ENCODE measurements at regions not wholly inside any gene's neighbourhood (a gene's known extent, or its start where the extent isn't known, plus 50 kb on each side); places are given as distances from the start of the nearest gene placed in this dataset.

DNA sequence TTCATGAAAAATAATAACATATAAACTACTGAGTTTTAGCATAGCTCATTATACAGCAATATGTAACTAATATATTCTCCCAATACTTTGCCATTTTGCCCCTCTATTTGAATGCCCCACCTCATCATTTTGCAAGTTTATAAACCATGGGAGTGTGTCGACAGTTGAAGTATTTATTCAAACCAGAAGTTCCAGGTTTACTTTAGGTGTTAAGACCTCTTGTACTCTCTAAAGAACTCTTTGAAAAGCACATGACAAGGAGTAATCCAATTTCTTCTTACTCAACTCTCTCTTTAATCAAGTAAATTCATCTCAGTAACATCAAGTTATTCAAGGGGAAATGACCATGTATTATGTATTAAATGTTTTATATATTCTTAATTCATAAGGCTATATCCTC is 240.7 kb downstream of the COX18 start:
- Histone ChIP-seq H3K36me3 (no peaks in the 10 kb centered on the region), H3K27me3 (no peaks in the 10 kb centered on the region), H3K4me3 (no peak overlapping the region), H3K9me3 (peaks cover 0 to 14% (median 2%) of the 10 kb centered on the region in 4 donors), H3K4me1 (no peaks in the 10 kb centered on the region), H3K27ac (replicated peaks in 1 of 4) (no peak overlapping the region)
- WGBS = 85% methylated on average over 1 of the region's 1 CpG
- no peak for DNase-seq (ENCODE audit: extremely low spot score)
- TF ChIP-seq, protein P1, sequence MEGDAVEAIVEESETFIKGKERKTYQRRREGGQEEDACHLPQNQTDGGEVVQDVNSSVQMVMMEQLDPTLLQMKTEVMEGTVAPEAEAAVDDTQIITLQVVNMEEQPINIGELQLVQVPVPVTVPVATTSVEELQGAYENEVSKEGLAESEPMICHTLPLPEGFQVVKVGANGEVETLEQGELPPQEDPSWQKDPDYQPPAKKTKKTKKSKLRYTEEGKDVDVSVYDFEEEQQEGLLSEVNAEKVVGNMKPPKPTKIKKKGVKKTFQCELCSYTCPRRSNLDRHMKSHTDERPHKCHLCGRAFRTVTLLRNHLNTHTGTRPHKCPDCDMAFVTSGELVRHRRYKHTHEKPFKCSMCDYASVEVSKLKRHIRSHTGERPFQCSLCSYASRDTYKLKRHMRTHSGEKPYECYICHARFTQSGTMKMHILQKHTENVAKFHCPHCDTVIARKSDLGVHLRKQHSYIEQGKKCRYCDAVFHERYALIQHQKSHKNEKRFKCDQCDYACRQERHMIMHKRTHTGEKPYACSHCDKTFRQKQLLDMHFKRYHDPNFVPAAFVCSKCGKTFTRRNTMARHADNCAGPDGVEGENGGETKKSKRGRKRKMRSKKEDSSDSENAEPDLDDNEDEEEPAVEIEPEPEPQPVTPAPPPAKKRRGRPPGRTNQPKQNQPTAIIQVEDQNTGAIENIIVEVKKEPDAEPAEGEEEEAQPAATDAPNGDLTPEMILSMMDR (IDR thresholded peaks at IDR 0.05) = no peak
- no peak for TF ChIP-seq POLR2A (IDR thresholded peaks at IDR 0.05; ENCODE audit: low read depth)
- no peak for TF ChIP-seq POLR2AphosphoS5 (IDR thresholded peaks at IDR 0.05)
- TF ChIP-seq EP300 (IDR thresholded peaks at IDR 0.05) = no peak
- intact Hi-C loops (cut with DNase I) = no loop called here

DNA sequence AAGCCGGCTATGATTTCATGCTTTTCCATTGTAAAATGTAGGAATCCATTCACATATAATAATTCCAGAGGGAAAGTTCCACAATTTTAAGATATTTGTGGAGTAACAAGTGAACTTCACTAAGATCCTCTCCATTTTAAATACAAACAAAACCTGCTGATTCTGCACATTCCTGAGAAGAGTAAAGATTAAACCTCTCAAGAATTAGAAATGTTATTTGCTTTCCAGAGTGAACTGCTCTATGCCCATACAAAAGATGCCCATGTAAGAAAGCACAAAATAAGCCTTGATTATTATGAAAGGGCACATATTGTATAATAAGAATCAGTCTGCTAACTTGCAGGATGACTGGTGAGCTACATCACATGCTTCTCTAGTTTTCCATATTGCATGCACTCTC is 241.5 kb downstream of the COX18 start:
- intact Hi-C loops (cut with DNase I) = no loop called here
- Histone ChIP-seq H3K4me3 (no peak overlapping the region), H3K27me3 (no peaks in the 10 kb centered on the region), H3K9me3 (peaks cover 0 to 9% (median 2%) of the 10 kb centered on the region in 4 donors), H3K36me3 (no peaks in the 10 kb centered on the region), H3K27ac (replicated peaks in 1 of 4) (no peak overlapping the region), H3K4me1 (no peaks in the 10 kb centered on the region)
- no peak for DNase-seq (ENCODE audit: extremely low spot score)
- no peak for TF ChIP-seq POLR2AphosphoS5 (IDR thresholded peaks at IDR 0.05)
- TF ChIP-seq, protein P1 (IDR thresholded peaks at IDR 0.05) = no peak
- no peak for TF ChIP-seq POLR2A (IDR thresholded peaks at IDR 0.05; ENCODE audit: low read depth)
- no peak for TF ChIP-seq EP300 (IDR thresholded peaks at IDR 0.05)
- 79% methylated on average over 1 of the region's 1 CpG for WGBS

DNA sequence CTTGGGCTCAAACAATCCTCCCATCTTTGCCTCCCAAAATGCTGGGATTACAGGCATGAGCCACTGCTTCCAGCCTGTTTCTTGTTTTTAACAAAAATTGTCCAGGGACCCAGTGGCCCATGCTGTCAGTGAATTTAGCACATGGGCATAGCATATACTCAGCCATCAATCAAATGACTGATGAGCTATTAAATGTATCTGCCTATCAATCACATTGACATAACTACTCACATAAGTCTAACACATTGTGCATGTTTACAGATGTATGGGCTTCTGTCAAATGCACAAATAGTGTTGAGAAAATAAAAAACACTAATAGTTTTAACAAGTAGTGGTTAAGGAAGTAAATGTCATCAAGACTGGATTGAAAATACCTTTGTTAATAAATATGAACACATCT is 249.4 kb downstream of the COX18 start:
- H3K27ac ChIP-seq (replicated peaks in 1 of 4) = no peak overlapping the region
- intact Hi-C loops (cut with DNase I) = no loop called here

DNA sequence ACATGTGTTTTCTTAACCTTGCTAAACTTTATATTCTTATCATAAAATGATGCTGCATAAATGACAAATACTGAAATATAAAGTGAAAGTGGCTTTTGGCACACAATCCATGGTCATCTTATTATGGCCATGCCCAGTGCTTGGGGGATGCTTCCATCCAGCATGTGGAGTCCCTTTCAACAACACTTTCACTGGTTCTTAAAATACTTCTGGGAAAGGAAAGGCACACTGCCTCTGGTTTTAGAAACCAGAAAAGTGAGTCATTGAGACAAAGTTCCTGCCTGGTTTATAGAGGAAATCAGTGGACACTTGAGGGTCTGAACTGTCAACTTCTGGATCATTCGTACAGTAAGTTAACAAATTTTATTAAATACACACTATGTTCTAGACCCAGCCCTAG is 248.0 kb upstream of the ADAMTS3 start:
- 80% methylated on average over 1 of the region's 1 CpG for WGBS
- Histone ChIP-seq H3K27ac (replicated peaks in 1 of 4) (no peak overlapping the region), H3K4me1 (no peaks in the 10 kb centered on the region), H3K9me3 (no peaks in the 10 kb centered on the region), H3K36me3 (no peaks in the 10 kb centered on the region), H3K4me3 (no peak overlapping the region), H3K27me3 (no peaks in the 10 kb centered on the region)
- TF ChIP-seq, protein P1 (IDR thresholded peaks at IDR 0.05) = no peak
- no peak for TF ChIP-seq EP300 (IDR thresholded peaks at IDR 0.05)
- no peak for DNase-seq (ENCODE audit: extremely low spot score)
- intact Hi-C loops (cut with DNase I) = no loop called here

More for the DNA sequence above, 249.4 kb downstream of the COX18 start:
- no peak overlapping the region for H3K4me3 ChIP-seq
- no peaks in the 10 kb centered on the region for H3K9me3 ChIP-seq
- H3K27me3 ChIP-seq = no peaks in the 10 kb centered on the region
- no peak for DNase-seq (ENCODE audit: extremely low spot score)
- H3K36me3 ChIP-seq = no peaks in the 10 kb centered on the region
- TF ChIP-seq POLR2AphosphoS5 (IDR thresholded peaks at IDR 0.05) (no peak), POLR2A (IDR thresholded peaks at IDR 0.05; ENCODE audit: low read depth) (no peak), EP300 (IDR thresholded peaks at IDR 0.05) (no peak)
- TF ChIP-seq, protein P1 (IDR thresholded peaks at IDR 0.05) = no peak
- H3K4me1 ChIP-seq = no peaks in the 10 kb centered on the region

DNA sequence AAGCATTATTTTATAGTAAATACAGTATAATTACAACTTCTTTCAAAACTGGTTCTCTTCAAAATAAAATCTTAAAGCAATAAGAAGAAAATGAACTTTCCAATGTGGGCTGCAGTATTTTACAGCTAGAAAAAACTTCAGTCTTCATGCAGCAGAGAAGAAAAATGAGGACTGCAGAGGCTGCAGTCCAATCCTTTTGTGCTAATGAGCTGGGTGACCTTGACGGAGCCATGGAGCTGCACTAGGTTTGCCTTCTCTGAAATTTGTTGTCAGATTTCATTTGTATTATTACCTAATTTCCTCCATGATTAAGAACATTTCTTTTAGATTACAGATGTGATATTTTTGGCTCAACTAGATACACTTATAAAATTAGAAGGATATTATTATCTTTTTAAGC is 245.2 kb upstream of the ADAMTS3 start:
- no peak for DNase-seq (ENCODE audit: extremely low spot score)
- Histone ChIP-seq H3K27ac (replicated peaks in 1 of 4) (no peak overlapping the region), H3K4me3 (no peak overlapping the region), H3K9me3 (peaks cover 0 to 4% (median 0%) of the 10 kb centered on the region in 4 donors), H3K36me3 (no peaks in the 10 kb centered on the region), H3K27me3 (no peaks in the 10 kb centered on the region), H3K4me1 (no peaks in the 10 kb centered on the region)
- intact Hi-C loops (cut with DNase I) = no loop called here
- no peak for TF ChIP-seq EP300 (IDR thresholded peaks at IDR 0.05)
- TF ChIP-seq, protein P1 (IDR thresholded peaks at IDR 0.05) = no peak
- TF ChIP-seq POLR2AphosphoS5 (IDR thresholded peaks at IDR 0.05) = no peak
- TF ChIP-seq POLR2A (IDR thresholded peaks at IDR 0.05; ENCODE audit: low read depth) = no peak
- WGBS = 61% methylated on average over 1 of the region's 1 CpG

Measured in esophagus muscularis mucosa (tissue), 4 donors.